ENCODE measurements at regions not wholly inside any gene's neighbourhood (a gene's known extent, or its start where the extent isn't known, plus 50 kb on each side); places are given as distances from the start of the nearest gene placed in this dataset.

DNA sequence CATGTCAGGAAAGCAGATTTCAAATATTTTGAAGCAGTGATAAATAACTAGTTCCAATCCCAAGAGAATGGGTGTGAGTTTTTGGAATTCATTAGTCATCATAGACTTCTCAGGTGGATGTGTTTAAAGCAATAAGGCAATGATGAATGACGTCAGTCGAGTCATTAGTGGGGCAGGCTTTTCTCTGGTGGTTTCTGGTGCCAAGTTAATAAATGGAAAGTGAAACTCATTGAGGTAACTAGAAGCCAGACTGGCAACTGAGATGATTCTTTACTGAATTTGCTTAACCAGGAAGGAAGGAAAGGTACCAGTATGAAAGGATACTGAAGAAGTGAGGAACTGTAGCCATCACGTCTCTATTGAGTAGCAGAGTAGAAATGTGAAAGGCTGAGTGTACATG is 311.0 kb downstream of the GPAM start:
- TF ChIP-seq, protein P1, sequence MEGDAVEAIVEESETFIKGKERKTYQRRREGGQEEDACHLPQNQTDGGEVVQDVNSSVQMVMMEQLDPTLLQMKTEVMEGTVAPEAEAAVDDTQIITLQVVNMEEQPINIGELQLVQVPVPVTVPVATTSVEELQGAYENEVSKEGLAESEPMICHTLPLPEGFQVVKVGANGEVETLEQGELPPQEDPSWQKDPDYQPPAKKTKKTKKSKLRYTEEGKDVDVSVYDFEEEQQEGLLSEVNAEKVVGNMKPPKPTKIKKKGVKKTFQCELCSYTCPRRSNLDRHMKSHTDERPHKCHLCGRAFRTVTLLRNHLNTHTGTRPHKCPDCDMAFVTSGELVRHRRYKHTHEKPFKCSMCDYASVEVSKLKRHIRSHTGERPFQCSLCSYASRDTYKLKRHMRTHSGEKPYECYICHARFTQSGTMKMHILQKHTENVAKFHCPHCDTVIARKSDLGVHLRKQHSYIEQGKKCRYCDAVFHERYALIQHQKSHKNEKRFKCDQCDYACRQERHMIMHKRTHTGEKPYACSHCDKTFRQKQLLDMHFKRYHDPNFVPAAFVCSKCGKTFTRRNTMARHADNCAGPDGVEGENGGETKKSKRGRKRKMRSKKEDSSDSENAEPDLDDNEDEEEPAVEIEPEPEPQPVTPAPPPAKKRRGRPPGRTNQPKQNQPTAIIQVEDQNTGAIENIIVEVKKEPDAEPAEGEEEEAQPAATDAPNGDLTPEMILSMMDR (conservative IDR thresholded peaks at IDR 0.05; ENCODE audit: low read depth in 2 of 2) = no peak
- TF ChIP-seq EZH2 (IDR thresholded peaks at IDR 0.05; ENCODE audit: low read depth, unreplicated experiment) (no peak), CREB1 (CRISPR knock-in tag; IDR thresholded peaks at IDR 0.05; ENCODE audit: low read depth) (no peak), EZH2phosphoT487 (IDR thresholded peaks at IDR 0.05; ENCODE audit: unreplicated experiment) (no peak), POLR2AphosphoS5 (IDR thresholded peaks at IDR 0.05; ENCODE audit: low read depth) (no peak), JUNB (IDR thresholded peaks at IDR 0.05; ENCODE audit: unreplicated experiment) (no peak)
